HepG2 (cell line): ENCODE measurements at regions not wholly inside any gene's neighbourhood (a gene's known extent, or its start where the extent isn't known, plus 50 kb on each side); places are given as distances from the start of the nearest gene placed in this dataset.

Source experiments
- ATAC-seq: fragments of 200-7000 bp; cut with Tn5 transposase; 3 replicates; pipeline ENCODE4 v1.9.1; 2020; ENCODE audit warnings: mild to moderate bottlenecking, moderate library complexity
- BruUV-seq: library from RNA; stranded (reverse); fragments of 400-500 nt; replicated peaks from 2 replicates; lab custom pipeline; 2021; lab: Mats Ljungman, UMichigan
- CTCF ChIA-PET: fragments of 300-600 bp; formaldehyde crosslinking; extraction: SDS; loops from one replicate; lab custom pipeline; 2021; ENCODE audit warnings: low total read pairs, inconsistent platforms, low intra/inter-chr PET ratio; lab: Yijun Ruan, JAX
- POLR2A ChIA-PET: fragments of 350-600 bp; sonication (Branson Sonifier 250); formaldehyde crosslinking; loops from one replicate; lab custom pipeline; 2020; ENCODE audit warnings: antibody characterized with exemption, inconsistent platforms; lab: Yijun Ruan, JAX
- DNase-seq: peaks from one replicate; pipeline ENCODE4 v3.0.0-alpha.2; 2015; ENCODE audit warnings: low spot score
- FAIRE-seq: peaks from 3 replicates; lab custom pipeline; 2011; peaks lifted over from hg19 to GRCh38; lab: Jason Lieb, UNC
- H2AFZ ChIP-seq: one replicate; pipeline ENCODE4 v1.6.1; 2011; ENCODE audit warnings: low read length, inconsistent platforms
- H3K27ac ChIP-seq: fragments of 300-600 bp; 3 replicates; pipeline ENCODE4 v1.8.0; 2011; ENCODE audit warnings: mixed run types, mild to moderate bottlenecking, mixed read lengths, low read length, inconsistent platforms; ENCODE audit not compliant: insufficient read depth; ENCODE audit errors: extremely low read length
- H3K27me3 ChIP-seq, 2 experiments: fragments of 200-600 bp in 1 of 2; 2 replicates in 1 of 2; 3 replicates in 1 of 2; pipeline versions ENCODE4 v1.6.0 to v1.8.0; 2011; ENCODE audit warnings: low read length in 2 of 2, mild to moderate bottlenecking in 2 of 2, moderate library complexity in 2 of 2, inconsistent platforms in 1 of 2; ENCODE audit not compliant: insufficient read depth in 2 of 2, control insufficient read depth in 1 of 2
- H3K36me3 ChIP-seq, 2 experiments: fragments of 200-600 bp in 1 of 2; replicated peaks in 1 of 2; 2 replicates in 1 of 2; 3 replicates in 1 of 2; pipeline versions ENCODE4 v1.5.1 to v1.8.0; 2011; ENCODE audit warnings: low read length in 2 of 2, inconsistent platforms in 1 of 2; ENCODE audit not compliant: insufficient read depth in 2 of 2, control insufficient read depth in 1 of 2
- H3K4me1 ChIP-seq: 2 replicates; pipeline ENCODE4 v1.5.1; 2012; ENCODE audit warnings: low read length, inconsistent platforms; ENCODE audit not compliant: insufficient read depth
- H3K4me2 ChIP-seq: 2 replicates; pipeline ENCODE4 v1.6.0; 2011; ENCODE audit warnings: low read depth, low read length, inconsistent platforms
- H3K4me3 ChIP-seq, 3 experiments: fragments of 200-600 bp in 1 of 3; sonication (generic), shearing (Covaris generic) in 1 of 3; replicated peaks in 1 of 3; 2 replicates each; pipeline ENCODE4 v1.5.1; 2011 to 2016; ENCODE audit warnings: low read length in 3 of 3, inconsistent platforms in 2 of 3, low read depth in 2 of 3, mild to moderate bottlenecking in 2 of 3, control low read depth in 1 of 3, mixed read lengths in 1 of 3; ENCODE audit not compliant: insufficient read depth in 1 of 3
- H3K79me2 ChIP-seq: one replicate; pipeline ENCODE4 v1.6.1; 2011; ENCODE audit warnings: low read length, inconsistent platforms; ENCODE audit not compliant: insufficient read depth
- H3K9ac ChIP-seq: 2 replicates; pipeline ENCODE4 v1.6.0; 2011; ENCODE audit warnings: mild to moderate bottlenecking, low read depth, low read length, inconsistent platforms; ENCODE audit not compliant: insufficient read depth
- H3K9me3 ChIP-seq: 2 replicates; pipeline ENCODE4 v1.5.1; 2012; ENCODE audit warnings: mild to moderate bottlenecking, low read length
- H4K20me1 ChIP-seq: 2 replicates; pipeline ENCODE4 v1.6.0; 2011; ENCODE audit warnings: inconsistent platforms, mild to moderate bottlenecking, low read length, moderate library complexity; ENCODE audit not compliant: insufficient read depth
- ERF ChIP-seq: IDR thresholded peaks from 2 replicates; pipeline ENCODE4 v1.6.1; 2018; ENCODE audit warnings: missing biosample characterization, missing genetic modification reagents
- MBNL3 ChIP-seq: fragments of 250-450 bp; sonication (Bioruptor Pico); conservative IDR thresholded peaks from 2 replicates; pipeline ENCODE4 v1.8.0; 2022; ENCODE audit warnings: mild to moderate bottlenecking, inconsistent platforms
- PBX3 ChIP-seq: sonication (generic); formaldehyde crosslinking; IDR thresholded peaks from 2 replicates; pipeline ENCODE4 v1.8.1; 2023; ENCODE audit warnings: missing genetic modification reagents, inconsistent platforms, borderline replicate concordance
- THAP11 ChIP-seq: IDR thresholded peaks from 2 replicates; pipeline ENCODE4 v1.6.1; 2016; ENCODE audit warnings: missing biosample characterization, missing genetic modification reagents
- THAP9 ChIP-seq: sonication (generic); formaldehyde crosslinking; IDR thresholded peaks from 2 replicates; pipeline ENCODE4; 2020; ENCODE audit warnings: missing genetic modification reagents, mild to moderate bottlenecking, borderline replicate concordance
- ZMAT3 ChIP-seq: sonication (generic); formaldehyde crosslinking; conservative IDR thresholded peaks from 2 replicates; pipeline ENCODE4 v1.7.0; 2021; ENCODE audit warnings: missing genetic modification reagents
- ZNF121 ChIP-seq: sonication (generic); formaldehyde crosslinking; IDR thresholded peaks from 2 replicates; pipeline ENCODE4 v1.5.0; 2020; ENCODE audit warnings: mild to moderate bottlenecking, missing genetic modification reagents
- ZNF329 ChIP-seq: sonication (generic); formaldehyde crosslinking; IDR thresholded peaks from 2 replicates; pipeline ENCODE4 v1.9.0; 2021; ENCODE audit warnings: low read depth, mild to moderate bottlenecking, missing genetic modification reagents
- ZNF576 ChIP-seq: sonication (generic); formaldehyde crosslinking; IDR thresholded peaks from 2 replicates; pipeline ENCODE4 v1.4.0; 2020; ENCODE audit warnings: mild to moderate bottlenecking, missing genetic modification reagents
- ZNF609 ChIP-seq: sonication (generic); formaldehyde crosslinking; IDR thresholded peaks from 2 replicates; pipeline ENCODE4 v1.4.0; 2020; ENCODE audit warnings: mild to moderate bottlenecking, missing genetic modification reagents, borderline replicate concordance
- WGBS: methylation state at CpG from one replicate; pipeline ENCODE4 v1.1.6; 2017; ENCODE audit warnings: low lambda C conversion rate; 5-methylcytosine and 5-hydroxymethylcytosine counted together
- in situ Hi-C: cut with HindIII; loops from 2 replicates; pipeline ENCODE4 v1.10.0; 2017; ENCODE audit warnings: low pct_unique_long_range_greater_than_20kb; ENCODE audit not compliant: extremely low pct_ligation_motif_present
- intact Hi-C: fragments of 100-400 bp; cut with micrococcal nuclease; formaldehyde crosslinking; loops from one replicate; pipeline ENCODE4 v1.10.0; 2022; ENCODE audit not compliant: unreplicated experiment

GRCh38 chr3:55380561-55380960, 106.5 kb downstream of the WNT5A start (continued):
- TF ChIP-seq ZNF609 (CRISPR knock-in tag) (no peak), THAP11 (CRISPR knock-in tag) (no peak), ZNF121 (no peak), THAP9 (CRISPR knock-in tag) (no peak)

- Histone ChIP-seq H4K20me1 (no peaks in the 10 kb centered on the region), H3K9ac (no peak overlapping the region), H3K9me3 (no peaks in the 10 kb centered on the region), H2AFZ (no peak overlapping the region), H3K4me3 (no peak overlapping the region), H3K4me1 (no peaks in the 10 kb centered on the region), H3K36me3 (no peaks in the 10 kb centered on the region), H3K79me2 (no peaks in the 10 kb centered on the region), H3K27ac (no peak overlapping the region), H3K27me3 (no peaks in the 10 kb centered on the region), H3K4me2 (no peak overlapping the region)
- CTCF ChIA-PET: no interaction called here
- in situ Hi-C loops: no loop called here
- POLR2A ChIA-PET: no interaction called here
- WGBS: 4% methylated on average over 2 of the region's 3 CpGs
- DNase-seq (no peak), ATAC-seq (no peak), FAIRE-seq (no peak)
- TF ChIP-seq ZNF329 (CRISPR knock-in tag) (0 out of 2 replicates have a peak, but pooled peaks have one; percentile 56), ZMAT3 (no peak), ERF (CRISPR knock-in tag) (no peak), PBX3 (CRISPR knock-in tag) (no peak), MBNL3 (no peak), ZNF576 (CRISPR knock-in tag) (no peak)
- intact Hi-C loops: no loop called here
- BruUV-seq: no TSS peak
These were observed 110.3 kb downstream of the WNT5A start for GRCh38 chr3:55376753-55377347.
